ENCODE measurements at regions not wholly inside any gene's neighbourhood (a gene's known extent, or its start where the extent isn't known, plus 50 kb on each side); places are given as distances from the start of the nearest gene placed in this dataset.

DNA sequence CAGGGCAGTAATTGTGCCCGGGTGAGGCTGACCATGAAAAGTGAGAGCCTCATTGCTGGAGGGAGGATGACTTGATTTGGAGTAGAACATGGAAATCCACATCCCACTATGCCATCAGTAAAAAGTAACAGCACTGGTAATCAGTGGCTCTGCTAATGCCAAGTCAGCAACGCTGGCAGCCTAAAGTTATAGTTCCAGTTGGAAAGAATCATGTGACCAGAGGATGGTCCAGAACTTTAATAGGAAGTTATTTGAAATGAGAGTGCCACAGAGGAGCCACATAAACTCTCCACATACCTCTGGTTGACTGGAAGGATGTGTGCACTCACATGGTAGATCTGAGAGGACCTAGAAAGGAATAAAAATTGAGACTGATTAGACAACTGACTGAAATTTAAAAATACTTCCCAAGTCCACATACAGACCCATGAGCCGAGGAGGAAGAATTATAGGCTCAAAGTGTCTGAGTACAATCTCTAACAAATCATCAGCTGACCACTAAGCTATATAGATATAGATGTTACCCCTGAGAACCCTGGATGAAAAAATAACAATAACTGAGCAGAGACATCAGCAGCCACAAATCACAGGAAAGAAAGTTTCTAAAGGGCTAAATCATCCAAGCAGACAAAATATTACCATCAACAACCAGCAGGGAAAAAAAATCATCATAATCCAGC is 346.8 kb downstream of the STK39 start:
- H3K4me1 ChIP-seq (ENCODE audit: control insufficient read depth, insufficient read depth, low read length) = no peaks in the 10 kb centered on the region
- H3K27ac ChIP-seq (ENCODE audit: low read depth, low read length) = no peak overlapping the region
- H3K27me3 ChIP-seq (ENCODE audit: control insufficient read depth, insufficient read depth, low read length) = no peaks in the 10 kb centered on the region
- H3K9me3 ChIP-seq (ENCODE audit: control insufficient read depth, insufficient read depth, low read depth, low read length) = peaks cover 3% of the 10 kb centered on the region; the same call in 1 of the 2 replicates
- no peak overlapping the region for H3K4me3 ChIP-seq (ENCODE audit: low read depth, low read length)
- no peak overlapping the region for H3K9ac ChIP-seq (ENCODE audit: low read length)
- no peaks in the 10 kb centered on the region for H3K36me3 ChIP-seq (ENCODE audit: control insufficient read depth, insufficient read depth, low read length)

DNA sequence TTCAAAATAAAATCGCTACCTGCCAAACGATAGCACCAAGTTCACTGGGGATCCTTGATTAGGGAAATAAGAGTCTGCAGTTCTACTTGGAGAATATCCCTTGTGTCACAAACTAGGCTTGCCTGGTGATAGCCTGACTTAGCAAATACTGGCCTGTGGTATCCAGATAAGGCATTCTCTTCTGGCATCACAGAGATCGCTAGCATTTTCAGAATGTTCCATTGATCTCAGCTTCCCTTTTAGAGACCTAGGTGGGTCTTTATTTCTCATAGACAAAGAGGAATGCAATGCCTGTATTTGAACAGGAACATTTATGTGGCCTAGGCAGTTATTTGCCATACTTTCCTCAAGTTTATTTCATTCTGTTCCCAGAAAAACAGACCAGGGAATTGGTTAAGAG is 349.1 kb downstream of the STK39 start:
- Histone ChIP-seq H3K36me3 (ENCODE audit: control insufficient read depth, insufficient read depth, low read length) (no peaks in the 10 kb centered on the region), H3K27me3 (ENCODE audit: control insufficient read depth, insufficient read depth, low read length) (no peaks in the 10 kb centered on the region), H3K9me3 (ENCODE audit: control insufficient read depth, insufficient read depth, low read depth, low read length) (peaks cover 18% of the 10 kb centered on the region), H3K4me1 (ENCODE audit: control insufficient read depth, insufficient read depth, low read length) (no peaks in the 10 kb centered on the region), H3K27ac (ENCODE audit: low read depth, low read length) (no peak overlapping the region), H3K4me3 (ENCODE audit: low read depth, low read length) (no peak overlapping the region), H3K9ac (ENCODE audit: low read length) (no peak overlapping the region)

DNA sequence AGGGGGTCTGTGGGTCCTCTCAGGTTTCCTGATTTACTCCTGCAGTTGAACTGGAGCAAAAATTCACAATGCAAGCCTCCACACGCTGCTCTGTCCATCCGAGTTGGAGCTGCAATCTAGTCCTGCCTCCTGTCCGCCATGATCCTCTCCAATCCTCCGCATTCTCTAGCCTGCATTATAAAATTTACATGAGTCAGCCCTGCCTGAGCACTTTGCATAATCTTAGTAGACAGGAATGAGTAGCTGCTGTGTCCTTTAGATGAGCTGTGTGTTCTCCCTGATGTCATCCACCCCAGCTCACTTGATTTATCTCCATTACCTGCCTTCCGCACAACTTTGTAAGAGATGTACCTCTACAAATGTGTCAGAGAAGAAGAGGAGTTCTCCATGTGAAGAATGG is 355.6 kb downstream of the STK39 start:
- no peak overlapping the region for H3K4me3 ChIP-seq (ENCODE audit: low read depth, low read length)
- H3K36me3 ChIP-seq (ENCODE audit: control insufficient read depth, insufficient read depth, low read length) = no peaks in the 10 kb centered on the region
- no peak overlapping the region for H3K27ac ChIP-seq (ENCODE audit: low read depth, low read length)
- H3K27me3 ChIP-seq (ENCODE audit: control insufficient read depth, insufficient read depth, low read length) = no peaks in the 10 kb centered on the region
- peaks cover 24% of the 10 kb centered on the region for H3K9me3 ChIP-seq (ENCODE audit: control insufficient read depth, insufficient read depth, low read depth, low read length)
- no peaks in the 10 kb centered on the region for H3K4me1 ChIP-seq (ENCODE audit: control insufficient read depth, insufficient read depth, low read length)
- no peak overlapping the region for H3K9ac ChIP-seq (ENCODE audit: low read length)

DNA sequence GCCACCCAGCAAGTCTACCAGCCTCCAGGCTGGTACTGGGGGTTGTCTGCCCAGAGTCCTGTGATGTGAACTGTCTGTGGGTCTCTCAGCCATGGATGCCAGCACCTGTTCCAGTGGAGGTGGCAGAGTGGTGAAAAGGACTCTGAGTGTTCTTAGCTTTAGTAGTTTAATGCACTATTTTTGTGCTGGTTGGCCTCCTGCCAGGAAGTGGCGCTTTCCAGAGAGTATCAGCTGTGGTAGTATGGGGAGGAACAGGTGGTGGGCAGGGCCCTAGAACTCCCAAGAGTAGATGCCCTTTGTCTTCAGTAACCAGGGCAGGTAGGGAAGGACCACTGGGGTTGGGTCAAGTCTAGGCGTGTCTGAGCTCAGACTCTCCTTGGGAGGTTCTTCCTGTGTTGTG is 356.7 kb downstream of the STK39 start:
- no peaks in the 10 kb centered on the region for H3K36me3 ChIP-seq (ENCODE audit: control insufficient read depth, insufficient read depth, low read length)
- H3K27ac ChIP-seq (ENCODE audit: low read depth, low read length) = no peak overlapping the region
- no peaks in the 10 kb centered on the region for H3K4me1 ChIP-seq (ENCODE audit: control insufficient read depth, insufficient read depth, low read length)
- H3K9me3 ChIP-seq (ENCODE audit: control insufficient read depth, insufficient read depth, low read depth, low read length) = peaks cover 23% of the 10 kb centered on the region
- H3K9ac ChIP-seq (ENCODE audit: low read length) = no peak overlapping the region
- no peak overlapping the region for H3K4me3 ChIP-seq (ENCODE audit: low read depth, low read length)
- H3K27me3 ChIP-seq (ENCODE audit: control insufficient read depth, insufficient read depth, low read length) = no peaks in the 10 kb centered on the region

DNA sequence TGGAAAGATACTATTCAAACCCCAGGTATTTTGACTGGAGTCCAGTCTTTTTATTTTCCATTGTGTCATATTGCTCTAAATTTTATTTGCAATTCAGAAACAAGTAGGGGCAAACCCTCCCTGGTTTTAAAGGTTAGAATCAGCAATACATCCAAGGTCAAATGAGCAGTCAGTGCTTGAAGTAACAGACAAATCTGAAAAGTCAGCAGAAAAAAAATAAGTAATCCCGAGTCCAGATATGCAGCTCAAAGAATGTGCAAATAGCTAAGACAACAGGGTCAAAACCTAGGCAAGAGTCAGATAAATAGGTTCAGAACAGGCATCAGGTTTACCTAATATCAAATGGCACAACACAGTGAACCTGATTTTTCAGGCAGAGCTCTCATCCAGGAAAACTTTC is 367.0 kb downstream of the STK39 start:
- no peak overlapping the region for H3K4me3 ChIP-seq (ENCODE audit: low read depth, low read length)
- no peaks in the 10 kb centered on the region for H3K9me3 ChIP-seq (ENCODE audit: control insufficient read depth, insufficient read depth, low read depth, low read length)
- H3K27ac ChIP-seq (ENCODE audit: low read depth, low read length) = no peak overlapping the region
- peaks cover 2% of the 10 kb centered on the region; the same call in 1 of the 2 replicates for H3K4me1 ChIP-seq (ENCODE audit: control insufficient read depth, insufficient read depth, low read length)
- no peak overlapping the region for H3K9ac ChIP-seq (ENCODE audit: low read length)
- H3K36me3 ChIP-seq (ENCODE audit: control insufficient read depth, insufficient read depth, low read length) = no peaks in the 10 kb centered on the region
- no peaks in the 10 kb centered on the region for H3K27me3 ChIP-seq (ENCODE audit: control insufficient read depth, insufficient read depth, low read length)

DNA sequence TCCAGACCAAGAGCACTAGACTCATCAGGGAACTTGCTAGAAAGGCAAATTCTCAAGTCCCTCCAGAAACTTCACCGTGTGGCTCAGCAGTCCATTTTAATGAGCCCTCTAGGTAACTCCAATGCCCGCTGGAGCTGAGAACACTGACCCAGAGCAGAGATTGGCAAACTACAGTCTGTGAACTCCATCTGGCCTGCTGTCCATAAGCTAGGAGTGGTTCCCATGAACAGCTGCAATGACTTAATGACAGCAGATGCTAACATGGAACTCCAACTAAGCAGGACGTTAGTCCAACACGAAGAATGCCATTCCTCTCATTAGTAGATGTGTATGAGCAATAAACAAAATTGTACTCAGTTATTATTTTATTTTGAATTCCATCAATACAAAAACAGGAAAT is 371.9 kb downstream of the STK39 start:
- no peaks in the 10 kb centered on the region for H3K36me3 ChIP-seq (ENCODE audit: control insufficient read depth, insufficient read depth, low read length)
- no peak overlapping the region for H3K9ac ChIP-seq (ENCODE audit: low read length)
- H3K4me3 ChIP-seq (ENCODE audit: low read depth, low read length) = no peak overlapping the region
- no peak overlapping the region for H3K27ac ChIP-seq (ENCODE audit: low read depth, low read length)
- no peaks in the 10 kb centered on the region for H3K27me3 ChIP-seq (ENCODE audit: control insufficient read depth, insufficient read depth, low read length)
- peaks cover 2% of the 10 kb centered on the region; the same call in 1 of the 2 replicates for H3K4me1 ChIP-seq (ENCODE audit: control insufficient read depth, insufficient read depth, low read length)
- peaks cover 4% of the 10 kb centered on the region; the same call in 1 of the 2 replicates for H3K9me3 ChIP-seq (ENCODE audit: control insufficient read depth, insufficient read depth, low read depth, low read length)

DNA sequence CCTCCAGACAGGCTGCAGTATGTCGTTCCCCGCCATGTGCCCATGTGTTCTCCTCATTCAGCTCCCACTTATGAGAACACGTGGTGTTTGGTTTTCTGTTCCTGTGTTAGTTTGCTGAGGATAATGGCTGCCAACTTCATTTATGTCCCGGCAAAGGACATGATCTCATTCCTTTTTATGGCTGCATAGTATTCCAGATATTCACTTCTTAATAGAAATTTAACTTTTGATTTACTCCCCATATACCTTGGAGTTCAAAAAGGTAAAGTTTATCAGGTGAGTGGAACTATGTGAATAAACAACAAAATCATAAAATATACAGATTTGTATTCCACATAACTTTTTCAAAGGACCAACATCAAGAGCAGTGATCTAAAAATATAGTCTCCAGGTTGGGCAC is 372.6 kb downstream of the STK39 start:
- no peak overlapping the region for H3K9ac ChIP-seq (ENCODE audit: low read length)
- no peak overlapping the region for H3K4me3 ChIP-seq (ENCODE audit: low read depth, low read length)
- H3K4me1 ChIP-seq (ENCODE audit: control insufficient read depth, insufficient read depth, low read length) = 0 out of 2 replicates have a peak, but pooled peaks cover 2% of the 10 kb centered on the region
- H3K36me3 ChIP-seq (ENCODE audit: control insufficient read depth, insufficient read depth, low read length) = peaks cover under 1% of the 10 kb centered on the region; the same call in 1 of the 2 replicates
- peaks cover 4% of the 10 kb centered on the region; the same call in 1 of the 2 replicates for H3K9me3 ChIP-seq (ENCODE audit: control insufficient read depth, insufficient read depth, low read depth, low read length)
- H3K27me3 ChIP-seq (ENCODE audit: control insufficient read depth, insufficient read depth, low read length) = no peaks in the 10 kb centered on the region
- H3K27ac ChIP-seq (ENCODE audit: low read depth, low read length) = no peak overlapping the region

DNA sequence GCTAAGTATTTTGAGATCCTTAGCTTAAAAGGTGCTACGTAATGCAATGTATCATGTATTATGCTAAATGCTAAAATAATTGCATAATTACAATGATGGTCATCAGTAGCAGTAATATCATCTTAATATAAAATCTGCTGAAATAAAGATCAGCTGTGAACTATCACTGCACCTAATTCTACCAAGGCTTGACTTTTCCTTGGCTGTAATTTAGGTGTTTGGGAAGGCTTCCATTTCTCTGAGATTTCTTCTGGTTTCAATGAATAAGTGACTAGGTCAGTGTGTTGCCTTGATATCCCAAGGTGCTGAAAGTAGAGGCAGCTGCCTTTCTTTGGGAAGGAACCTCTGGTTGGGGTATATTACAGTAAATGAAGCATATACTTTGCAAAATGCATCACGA is 376.1 kb downstream of the STK39 start:
- no peaks in the 10 kb centered on the region for H3K27me3 ChIP-seq (ENCODE audit: control insufficient read depth, insufficient read depth, low read length)
- H3K9ac ChIP-seq (ENCODE audit: low read length) = no peak overlapping the region
- H3K4me1 ChIP-seq (ENCODE audit: control insufficient read depth, insufficient read depth, low read length) = no peaks in the 10 kb centered on the region
- H3K4me3 ChIP-seq (ENCODE audit: low read depth, low read length) = no peak overlapping the region
- H3K36me3 ChIP-seq (ENCODE audit: control insufficient read depth, insufficient read depth, low read length) = peaks cover 5% of the 10 kb centered on the region; the same call in 1 of the 2 replicates
- H3K27ac ChIP-seq (ENCODE audit: low read depth, low read length) = no peak overlapping the region
- H3K9me3 ChIP-seq (ENCODE audit: control insufficient read depth, insufficient read depth, low read depth, low read length) = peaks cover 4% of the 10 kb centered on the region; the same call in 1 of the 2 replicates

DNA sequence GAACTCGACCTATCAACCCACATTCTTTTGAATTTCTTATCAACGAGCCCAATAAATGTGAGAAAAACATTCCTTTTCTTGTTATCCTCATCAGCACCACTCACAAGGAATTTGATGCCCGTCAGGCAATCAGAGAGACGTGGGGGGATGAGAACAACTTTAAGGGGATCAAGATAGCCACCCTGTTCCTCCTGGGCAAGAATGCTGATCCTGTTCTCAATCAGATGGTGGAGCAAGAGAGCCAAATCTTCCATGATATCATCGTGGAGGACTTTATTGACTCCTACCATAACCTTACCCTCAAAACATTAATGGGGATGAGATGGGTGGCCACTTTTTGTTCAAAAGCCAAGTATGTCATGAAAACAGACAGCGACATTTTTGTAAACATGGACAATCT is 378.2 kb downstream of the STK39 start:
- no peak overlapping the region for H3K27ac ChIP-seq (ENCODE audit: low read depth, low read length)
- no peak overlapping the region for H3K9ac ChIP-seq (ENCODE audit: low read length)
- no peak overlapping the region for H3K4me3 ChIP-seq (ENCODE audit: low read depth, low read length)
- H3K36me3 ChIP-seq (ENCODE audit: control insufficient read depth, insufficient read depth, low read length) = peaks cover 5% of the 10 kb centered on the region; the same call in 1 of the 2 replicates
- no peaks in the 10 kb centered on the region for H3K27me3 ChIP-seq (ENCODE audit: control insufficient read depth, insufficient read depth, low read length)
- H3K4me1 ChIP-seq (ENCODE audit: control insufficient read depth, insufficient read depth, low read length) = no peaks in the 10 kb centered on the region
- H3K9me3 ChIP-seq (ENCODE audit: control insufficient read depth, insufficient read depth, low read depth, low read length) = peaks cover under 1% of the 10 kb centered on the region

DNA sequence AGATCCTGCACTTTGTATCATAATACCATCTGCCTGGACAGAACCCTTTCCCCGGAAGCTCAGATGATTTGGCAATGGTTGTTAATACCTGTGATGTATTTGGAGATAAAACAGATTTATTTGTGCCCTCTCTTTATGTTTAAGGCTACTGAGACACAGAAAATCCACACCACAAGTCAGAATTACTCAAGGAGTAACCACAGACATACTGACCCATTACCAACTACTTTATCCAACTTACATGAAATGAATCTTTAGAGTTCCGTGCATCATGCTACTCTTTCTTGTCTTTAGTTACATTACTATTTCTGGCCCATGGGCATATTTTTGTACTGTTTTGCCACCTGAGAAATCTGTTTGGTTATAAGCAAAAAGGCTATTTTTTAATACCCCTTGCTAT is 384.0 kb downstream of the STK39 start:
- Histone ChIP-seq H3K27me3 (ENCODE audit: control insufficient read depth, insufficient read depth, low read length) (no peaks in the 10 kb centered on the region), H3K27ac (ENCODE audit: low read depth, low read length) (no peak overlapping the region), H3K9ac (ENCODE audit: low read length) (no peak overlapping the region), H3K4me1 (ENCODE audit: control insufficient read depth, insufficient read depth, low read length) (peaks cover 22% of the 10 kb centered on the region), H3K36me3 (ENCODE audit: control insufficient read depth, insufficient read depth, low read length) (peaks cover 11% of the 10 kb centered on the region), H3K9me3 (ENCODE audit: control insufficient read depth, insufficient read depth, low read depth, low read length) (peaks cover 21% of the 10 kb centered on the region), H3K4me3 (ENCODE audit: low read depth, low read length) (no peak overlapping the region)

DNA sequence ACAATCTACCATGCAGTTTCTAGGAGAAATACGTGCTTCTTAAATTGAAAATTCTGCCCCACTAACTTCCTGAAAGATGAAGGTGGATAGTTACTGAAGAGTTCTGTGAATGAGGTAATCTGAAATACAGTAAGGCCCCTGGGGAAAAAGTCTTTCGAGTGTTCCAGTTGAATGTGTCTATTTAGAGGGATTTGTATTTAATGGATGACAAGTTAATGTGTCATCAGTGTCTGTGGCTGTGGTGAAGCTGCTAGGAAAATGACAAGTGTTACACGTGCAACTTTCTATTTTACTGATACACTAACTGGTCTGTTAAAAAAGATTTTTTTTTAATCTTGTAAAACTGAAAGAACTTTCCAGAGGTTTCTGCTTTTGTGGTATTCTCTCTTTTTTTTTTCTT is 384.6 kb downstream of the STK39 start:
- Histone ChIP-seq H3K9ac (ENCODE audit: low read length) (no peak overlapping the region), H3K36me3 (ENCODE audit: control insufficient read depth, insufficient read depth, low read length) (peaks cover 11% of the 10 kb centered on the region), H3K9me3 (ENCODE audit: control insufficient read depth, insufficient read depth, low read depth, low read length) (peaks cover 21% of the 10 kb centered on the region), H3K27ac (ENCODE audit: low read depth, low read length) (peak overlapping the region; percentile 80; the same call in 1 of the 2 replicates), H3K4me3 (ENCODE audit: low read depth, low read length) (no peak overlapping the region), H3K27me3 (ENCODE audit: control insufficient read depth, insufficient read depth, low read length) (no peaks in the 10 kb centered on the region), H3K4me1 (ENCODE audit: control insufficient read depth, insufficient read depth, low read length) (peaks cover 22% of the 10 kb centered on the region)
